Astrocyte (in vitro differentiated cells and primary cell): ENCODE measurements at regions not wholly inside any gene's neighbourhood (a gene's known extent, or its start where the extent isn't known, plus 50 kb on each side); places are given as distances from the start of the nearest gene placed in this dataset.

ENCODE experiments used
- DNase-seq: peaks from one replicate; pipeline ENCODE4 v3.0.0-alpha.2; 2010; ENCODE audit warnings: low read depth
- FAIRE-seq: peaks from 2 replicates; lab custom pipeline; 2011; peaks lifted over from hg19 to GRCh38; lab: Jason Lieb, UNC
- H2AFZ ChIP-seq: 2 replicates; pipeline ENCODE4 v1.6.0; 2012; ENCODE audit warnings: low read depth, low read length, inconsistent platforms
- H3K27ac ChIP-seq: 2 replicates; pipeline ENCODE4 v1.5.1; 2011; ENCODE audit warnings: low read depth, low read length, inconsistent platforms
- H3K27me3 ChIP-seq: 2 replicates; pipeline ENCODE4 v1.6.0; 2011; ENCODE audit warnings: low read length, inconsistent platforms; ENCODE audit not compliant: insufficient read depth
- H3K36me3 ChIP-seq: 2 replicates; pipeline ENCODE4 v1.5.1; 2011; ENCODE audit warnings: low read length, inconsistent platforms; ENCODE audit not compliant: insufficient read depth
- H3K4me1 ChIP-seq: 2 replicates; pipeline ENCODE4 v1.5.1; 2011; ENCODE audit warnings: low read length, inconsistent platforms; ENCODE audit not compliant: insufficient read depth
- H3K4me2 ChIP-seq: 2 replicates; pipeline ENCODE4 v1.6.0; 2012; ENCODE audit warnings: low read length, inconsistent platforms
- H3K4me3 ChIP-seq: 2 replicates; pipeline ENCODE4 v1.5.1; 2011; ENCODE audit warnings: low read depth, mild to moderate bottlenecking, low read length, inconsistent platforms; ENCODE audit not compliant: insufficient read depth
- H3K79me2 ChIP-seq: 2 replicates; pipeline ENCODE4 v1.6.0; 2012; ENCODE audit warnings: mild to moderate bottlenecking, low read length, inconsistent platforms; ENCODE audit not compliant: insufficient read depth
- H3K9ac ChIP-seq: 2 replicates; pipeline ENCODE4 v1.6.0; 2012; ENCODE audit warnings: mild to moderate bottlenecking, low read length, inconsistent platforms
- H3K9me3 ChIP-seq: 2 replicates; pipeline ENCODE4 v1.5.1; 2012; ENCODE audit warnings: low read depth, mild to moderate bottlenecking, low read length, inconsistent platforms; ENCODE audit not compliant: insufficient read depth
- H4K20me1 ChIP-seq: 2 replicates; pipeline ENCODE4 v1.6.0; 2012; ENCODE audit warnings: low read length, inconsistent platforms; ENCODE audit not compliant: insufficient read depth
- H3K27ac Mint-ChIP-seq: one replicate; pipeline ENCODE4 v1.8.0; 2021; ENCODE audit warnings: mild to moderate bottlenecking, mixed read lengths; ENCODE audit not compliant: unreplicated experiment
- H3K27me3 Mint-ChIP-seq: one replicate; pipeline ENCODE4 v1.8.0; 2021; ENCODE audit warnings: low read depth, mixed read lengths; ENCODE audit not compliant: unreplicated experiment
- H3K36me3 Mint-ChIP-seq: one replicate; pipeline ENCODE4 v1.8.0; 2021; ENCODE audit warnings: low read depth, mixed read lengths; ENCODE audit not compliant: unreplicated experiment
- H3K4me1 Mint-ChIP-seq: one replicate; pipeline ENCODE4 v1.8.0; 2021; ENCODE audit warnings: low read depth, mixed read lengths; ENCODE audit not compliant: unreplicated experiment
- H3K4me3 Mint-ChIP-seq: one replicate; pipeline ENCODE4 v1.8.0; 2021; ENCODE audit warnings: mild to moderate bottlenecking, moderate library complexity, mixed read lengths; ENCODE audit not compliant: unreplicated experiment
- H3K9me3 Mint-ChIP-seq: one replicate; pipeline ENCODE4 v1.8.0; 2021; ENCODE audit warnings: mild to moderate bottlenecking, mixed read lengths; ENCODE audit not compliant: unreplicated experiment
- CTCF ChIP-seq: IDR thresholded peaks from 2 replicates; pipeline ENCODE4 v1.5.1; 2011; ENCODE audit warnings: low read depth, mild to moderate bottlenecking, inconsistent platforms, low read length, moderate library complexity; ENCODE audit not compliant: insufficient read depth
- EZH2 ChIP-seq: IDR thresholded peaks from 2 replicates; pipeline ENCODE4 v1.6.1; 2012; ENCODE audit warnings: mild to moderate bottlenecking, low read length, inconsistent platforms; ENCODE audit not compliant: insufficient read depth

GRCh38 chr2:222134654-222135053 lies 164.1 kb downstream of the PAX3 start:
- H3K27me3 Mint-ChIP-seq, result peaks cover 3% of the 10 kb centered on the region
- H3K4me3 ChIP-seq, result no peak overlapping the region
- FAIRE-seq, result no peak
- DNase-seq, result no peak
- H3K4me1 ChIP-seq, result no peaks in the 10 kb centered on the region
- no peak overlapping the region for H3K4me3 Mint-ChIP-seq
- TF ChIP-seq CTCF (no peak), EZH2 (no peak)
- H3K4me1 Mint-ChIP-seq, result no peaks in the 10 kb centered on the region
- H3K4me2 ChIP-seq, result no peak overlapping the region
- no peaks in the 10 kb centered on the region for H3K9me3 ChIP-seq
- H3K27ac Mint-ChIP-seq, result no peak overlapping the region
- no peaks in the 10 kb centered on the region for H3K36me3 ChIP-seq
- H4K20me1 ChIP-seq, result no peaks in the 10 kb centered on the region
- H3K9ac ChIP-seq, result no peak overlapping the region
- H3K27ac ChIP-seq, result no peak overlapping the region
- H3K36me3 Mint-ChIP-seq, result no peaks in the 10 kb centered on the region
- H3K79me2 ChIP-seq, result no peaks in the 10 kb centered on the region
- H2AFZ ChIP-seq, result no peak overlapping the region
- H3K27me3 ChIP-seq, result no peaks in the 10 kb centered on the region
- H3K9me3 Mint-ChIP-seq, result no peaks in the 10 kb centered on the region

GRCh38 chr2:222133897-222134296 lies 164.9 kb downstream of the PAX3 start:
- no peak overlapping the region for H2AFZ ChIP-seq
- H3K27me3 Mint-ChIP-seq, result peaks cover 6% of the 10 kb centered on the region
- H3K27ac ChIP-seq, result no peak overlapping the region
- FAIRE-seq (no peak), DNase-seq (no peak)
- H3K9me3 Mint-ChIP-seq, result no peaks in the 10 kb centered on the region
- no peak overlapping the region for H3K9ac ChIP-seq
- H3K4me1 ChIP-seq, result no peaks in the 10 kb centered on the region
- no peaks in the 10 kb centered on the region for H4K20me1 ChIP-seq
- no peaks in the 10 kb centered on the region for H3K79me2 ChIP-seq
- H3K4me2 ChIP-seq, result no peak overlapping the region
- no peak overlapping the region for H3K4me3 ChIP-seq
- no peaks in the 10 kb centered on the region for H3K4me1 Mint-ChIP-seq
- H3K36me3 ChIP-seq, result no peaks in the 10 kb centered on the region
- no peaks in the 10 kb centered on the region for H3K36me3 Mint-ChIP-seq
- H3K27ac Mint-ChIP-seq, result no peak overlapping the region
- no peaks in the 10 kb centered on the region for H3K27me3 ChIP-seq
- H3K9me3 ChIP-seq, result no peaks in the 10 kb centered on the region
- no peak overlapping the region for H3K4me3 Mint-ChIP-seq
- TF ChIP-seq CTCF, result no peak
- TF ChIP-seq EZH2, result no peak

- Histone ChIP-seq H3K27me3 (no peaks in the 10 kb centered on the region), H2AFZ (no peak overlapping the region), H4K20me1 (no peaks in the 10 kb centered on the region), H3K9me3 (no peaks in the 10 kb centered on the region), H3K79me2 (no peaks in the 10 kb centered on the region), H3K27ac (no peak overlapping the region), H3K4me1 (no peaks in the 10 kb centered on the region), H3K4me2 (no peak overlapping the region), H3K36me3 (no peaks in the 10 kb centered on the region), H3K9ac (no peak overlapping the region), H3K4me3 (no peak overlapping the region)
- Mint-ChIP-seq H3K9me3 (no peaks in the 10 kb centered on the region), H3K4me3 (no peak overlapping the region), H3K27ac (no peak overlapping the region), H3K36me3 (no peaks in the 10 kb centered on the region), H3K27me3 (peaks cover 9% of the 10 kb centered on the region), H3K4me1 (no peaks in the 10 kb centered on the region)
- DNase-seq (no peak), FAIRE-seq (no peak)
- TF ChIP-seq EZH2 (no peak), CTCF (no peak)
Measured at GRCh38 chr2:222130855-222131254, 167.9 kb downstream of the PAX3 start.
